ENCODE measurements at regions not wholly inside any gene's neighbourhood (a gene's known extent, or its start where the extent isn't known, plus 50 kb on each side); places are given as distances from the start of the nearest gene placed in this dataset.
"Not testable (repeated sequence)": the region's sequence is repeated elsewhere in the genome, so short reads cannot be mapped to it uniquely, and the experiment has no call there.

- ATAC-seq (ENCODE audit: low FRiP score) (no peak), DNase-seq (ENCODE audit: low spot score) (no peak)
- no peak for TF ChIP-seq CTCF (IDR thresholded peaks at IDR 0.05)
Observed at GRCh38 chr13:80901530-80901929, 560.6 kb upstream of the SPRY2 start.

DNA sequence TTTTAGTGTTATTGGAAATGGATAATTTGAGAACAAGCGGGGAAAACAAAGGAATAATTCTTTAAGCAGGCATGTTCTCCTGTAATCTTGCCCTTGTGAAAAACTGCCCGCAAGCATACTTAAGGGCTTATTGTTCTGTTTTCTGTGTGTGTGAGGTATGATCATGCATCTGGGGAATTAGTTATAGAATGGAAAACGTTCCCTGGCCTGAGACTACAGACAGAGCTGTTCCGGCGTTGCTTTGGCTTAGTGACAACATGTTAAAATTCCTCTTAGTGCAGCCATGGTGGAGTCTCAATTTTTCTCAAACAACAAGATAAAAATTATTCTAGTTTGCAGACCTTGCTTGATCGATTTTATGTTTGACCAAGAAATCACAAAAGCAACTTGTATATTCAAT lies 560.2 kb upstream of the SPRY2 start:
- ATAC-seq (ENCODE audit: low FRiP score) (no peak), DNase-seq (ENCODE audit: low spot score) (no peak)
- no peak for TF ChIP-seq CTCF (IDR thresholded peaks at IDR 0.05)

DNA sequence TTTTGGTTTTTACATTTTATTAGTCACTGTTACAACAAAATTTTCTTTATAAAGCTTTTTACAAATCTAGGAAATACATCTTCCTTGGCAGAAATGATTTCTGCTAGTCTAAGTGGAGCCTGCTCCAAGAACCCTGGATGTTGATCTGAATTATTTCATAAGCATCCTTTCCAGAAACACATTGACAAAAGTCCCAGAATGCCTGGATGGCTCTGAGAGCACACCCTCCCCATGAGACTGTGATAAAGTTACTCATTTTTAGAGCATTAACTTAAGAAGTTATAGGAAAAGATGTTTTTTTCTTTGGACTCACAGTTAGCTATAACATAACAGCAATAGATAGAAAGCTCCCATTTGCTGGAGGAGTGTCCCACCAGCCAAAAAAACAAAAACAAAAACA lies 559.6 kb upstream of the SPRY2 start:
- DNase-seq (ENCODE audit: low spot score) (no peak), ATAC-seq (ENCODE audit: low FRiP score) (no peak)
- TF ChIP-seq CTCF (IDR thresholded peaks at IDR 0.05) = no peak

DNA sequence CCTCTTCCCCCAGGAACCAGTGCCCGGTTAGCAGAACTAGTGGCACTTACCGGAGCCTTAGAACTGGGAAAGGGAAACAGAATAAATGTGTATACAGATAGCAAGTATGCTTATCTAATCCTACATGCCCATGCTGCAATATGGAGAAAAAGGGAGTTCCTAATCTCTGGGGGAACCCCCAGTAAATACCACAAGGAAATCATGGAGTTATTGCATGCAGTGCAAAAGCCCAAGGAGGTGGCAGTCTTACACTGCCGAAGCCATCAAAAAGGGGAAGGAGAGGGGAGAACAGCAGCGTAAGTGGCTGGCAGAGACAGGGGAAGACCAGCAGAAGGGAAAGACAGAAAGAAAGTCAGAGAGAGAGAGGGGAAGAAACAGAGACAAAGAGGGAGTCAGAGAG lies 556.7 kb upstream of the SPRY2 start:
- not testable (repeated sequence) for DNase-seq (ENCODE audit: low spot score); ATAC-seq (ENCODE audit: low FRiP score)

DNA sequence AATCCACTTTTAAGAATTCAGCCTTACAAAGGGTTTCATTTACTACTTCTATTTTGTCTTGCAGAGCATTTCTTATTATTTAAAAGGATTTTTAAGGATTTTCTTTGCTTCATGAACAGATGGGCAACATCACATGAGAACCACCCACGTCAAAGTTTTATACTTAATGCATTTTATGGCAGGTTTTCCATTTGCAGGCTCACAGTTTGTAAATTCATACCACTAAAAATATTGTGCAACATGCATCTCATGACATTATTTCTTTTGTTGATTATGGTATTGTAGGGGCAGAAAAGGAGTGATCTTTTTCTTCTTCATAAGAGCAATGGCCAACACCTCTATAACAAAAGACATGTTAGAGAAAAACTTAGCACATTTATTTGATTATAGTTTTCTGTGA lies 554.0 kb upstream of the SPRY2 start:
- DNase-seq (ENCODE audit: low spot score) (no peak), ATAC-seq (ENCODE audit: low FRiP score) (no peak)
- no peak for TF ChIP-seq CTCF (IDR thresholded peaks at IDR 0.05)

DNA sequence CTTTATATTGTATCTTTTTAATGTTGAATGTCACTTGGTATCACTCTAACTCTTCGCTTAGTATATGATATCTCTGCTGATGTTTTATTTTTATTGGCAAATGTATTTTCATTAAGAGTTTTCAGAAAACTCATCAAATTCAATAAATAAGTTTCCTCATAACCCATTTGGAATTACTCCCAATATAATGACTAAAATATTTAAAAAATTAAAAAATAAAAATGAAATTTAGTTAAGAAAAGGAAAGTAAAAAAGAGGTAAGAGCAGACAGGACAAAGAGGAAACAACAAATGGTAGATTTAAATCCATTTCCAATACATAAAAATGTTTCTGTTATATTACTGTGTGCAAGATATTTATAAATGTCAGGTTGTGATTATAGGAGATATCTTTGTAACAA lies 548.9 kb upstream of the SPRY2 start:
- no peak for DNase-seq (ENCODE audit: low spot score)
- ATAC-seq (ENCODE audit: low FRiP score) = no peak
- no peak for TF ChIP-seq CTCF (IDR thresholded peaks at IDR 0.05)

GRCh38 chr13:80888390-80888789 lies 547.5 kb upstream of the SPRY2 start:
- no peak for ATAC-seq (ENCODE audit: low FRiP score)

More at GRCh38 chr13:80888390-80888789, 547.5 kb upstream of the SPRY2 start:
- DNase-seq (ENCODE audit: low spot score) = no peak
- TF ChIP-seq CTCF (IDR thresholded peaks at IDR 0.05) = no peak

All from omental fat pad (tissue), 3 donors.